ENCODE measurements at regions not wholly inside any gene's neighbourhood (a gene's known extent, or its start where the extent isn't known, plus 50 kb on each side); places are given as distances from the start of the nearest gene placed in this dataset.

GRCh38 chr17:72175787-72176515 is 55.1 kb downstream of the SOX9 start:
- Histone ChIP-seq H3K4me3 (ENCODE audit: low read length) (no peak overlapping the region), H3K27ac (ENCODE audit: low read length) (no peak overlapping the region), H3K9me3 (ENCODE audit: control insufficient read depth, insufficient read depth, low read length) (no peaks in the 10 kb centered on the region), H3K36me3 (ENCODE audit: control insufficient read depth, insufficient read depth, low read length) (no peaks in the 10 kb centered on the region), H3K4me1 (ENCODE audit: control insufficient read depth, insufficient read depth, low read length) (peaks cover 6% of the 10 kb centered on the region; the same call in 1 of the 2 replicates), H3K27me3 (ENCODE audit: control insufficient read depth, insufficient read depth, low read length) (no peaks in the 10 kb centered on the region)
- no peak for DNase-seq (ENCODE audit: low read depth, low spot score)
- WGBS (ENCODE audit: insufficient coverage, insufficient read length): 100% methylated on average over 2 of the region's 12 CpGs

DNA sequence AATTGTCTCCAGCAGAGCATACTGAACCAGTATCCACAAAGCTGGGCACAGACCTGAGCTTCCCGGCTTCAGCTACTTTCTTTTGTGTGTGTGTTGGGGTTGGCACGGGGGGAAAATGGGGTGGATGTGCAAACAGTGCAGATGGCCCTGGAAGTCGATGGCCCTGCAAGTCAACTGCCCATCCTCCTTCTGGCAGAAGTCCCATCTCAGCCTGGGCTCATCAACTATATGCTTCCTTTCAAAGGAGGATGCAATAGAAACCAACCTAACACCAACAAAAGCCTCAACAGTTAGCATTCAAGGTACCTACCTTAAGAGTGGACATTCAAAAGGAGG is 55.7 kb downstream of the SOX9 start:
- Histone ChIP-seq H3K36me3 (ENCODE audit: control insufficient read depth, insufficient read depth, low read length) (no peaks in the 10 kb centered on the region), H3K4me3 (ENCODE audit: low read length) (no peak overlapping the region), H3K27me3 (ENCODE audit: control insufficient read depth, insufficient read depth, low read length) (no peaks in the 10 kb centered on the region), H3K9me3 (ENCODE audit: control insufficient read depth, insufficient read depth, low read length) (no peaks in the 10 kb centered on the region), H3K27ac (ENCODE audit: low read length) (no peak overlapping the region), H3K4me1 (ENCODE audit: control insufficient read depth, insufficient read depth, low read length) (peaks cover 6% of the 10 kb centered on the region)
- WGBS (ENCODE audit: insufficient coverage, insufficient read length): no CpG with 5 or more reads among the region's 3 CpGs
- no peak for DNase-seq (ENCODE audit: low read depth, low spot score)

- Histone ChIP-seq H3K27ac (ENCODE audit: low read length) (no peak overlapping the region), H3K36me3 (ENCODE audit: control insufficient read depth, insufficient read depth, low read length) (no peaks in the 10 kb centered on the region), H3K27me3 (ENCODE audit: control insufficient read depth, insufficient read depth, low read length) (no peaks in the 10 kb centered on the region), H3K9me3 (ENCODE audit: control insufficient read depth, insufficient read depth, low read length) (no peaks in the 10 kb centered on the region), H3K4me1 (ENCODE audit: control insufficient read depth, insufficient read depth, low read length) (peaks cover 7% of the 10 kb centered on the region), H3K4me3 (ENCODE audit: low read length) (no peak overlapping the region)
- DNase-seq (ENCODE audit: low read depth, low spot score): no peak
- no CpG with 5 or more reads among the region's 8 CpGs for WGBS (ENCODE audit: insufficient coverage, insufficient read length)
Measured at GRCh38 chr17:72176951-72177660, 56.3 kb downstream of the SOX9 start.

- Histone ChIP-seq H3K9me3 (ENCODE audit: control insufficient read depth, insufficient read depth, low read length) (no peaks in the 10 kb centered on the region), H3K36me3 (ENCODE audit: control insufficient read depth, insufficient read depth, low read length) (no peaks in the 10 kb centered on the region), H3K27ac (ENCODE audit: low read length) (no peak overlapping the region), H3K27me3 (ENCODE audit: control insufficient read depth, insufficient read depth, low read length) (no peaks in the 10 kb centered on the region), H3K4me1 (ENCODE audit: control insufficient read depth, insufficient read depth, low read length) (peaks cover 9% of the 10 kb centered on the region), H3K4me3 (ENCODE audit: low read length) (no peak overlapping the region)
- no peak for DNase-seq (ENCODE audit: low read depth, low spot score)
- WGBS (ENCODE audit: insufficient coverage, insufficient read length): no CpG with 5 or more reads among the region's 2 CpGs
Measured at GRCh38 chr17:72177738-72178137, 56.9 kb downstream of the SOX9 start.

- peaks cover 3% of the 10 kb centered on the region for H3K4me1 ChIP-seq (ENCODE audit: control insufficient read depth, insufficient read depth, low read length)
- H3K9me3 ChIP-seq (ENCODE audit: control insufficient read depth, insufficient read depth, low read length): no peaks in the 10 kb centered on the region
- H3K4me3 ChIP-seq (ENCODE audit: low read length): no peak overlapping the region
- no peak for DNase-seq (ENCODE audit: low read depth, low spot score)
- no peaks in the 10 kb centered on the region for H3K27me3 ChIP-seq (ENCODE audit: control insufficient read depth, insufficient read depth, low read length)
- H3K36me3 ChIP-seq (ENCODE audit: control insufficient read depth, insufficient read depth, low read length): no peaks in the 10 kb centered on the region
- WGBS (ENCODE audit: insufficient coverage, insufficient read length): no CpG with 5 or more reads among the region's 2 CpGs
- no peak overlapping the region for H3K27ac ChIP-seq (ENCODE audit: low read length)
Measured at GRCh38 chr17:72182371-72182873, 61.6 kb downstream of the SOX9 start.

DNA sequence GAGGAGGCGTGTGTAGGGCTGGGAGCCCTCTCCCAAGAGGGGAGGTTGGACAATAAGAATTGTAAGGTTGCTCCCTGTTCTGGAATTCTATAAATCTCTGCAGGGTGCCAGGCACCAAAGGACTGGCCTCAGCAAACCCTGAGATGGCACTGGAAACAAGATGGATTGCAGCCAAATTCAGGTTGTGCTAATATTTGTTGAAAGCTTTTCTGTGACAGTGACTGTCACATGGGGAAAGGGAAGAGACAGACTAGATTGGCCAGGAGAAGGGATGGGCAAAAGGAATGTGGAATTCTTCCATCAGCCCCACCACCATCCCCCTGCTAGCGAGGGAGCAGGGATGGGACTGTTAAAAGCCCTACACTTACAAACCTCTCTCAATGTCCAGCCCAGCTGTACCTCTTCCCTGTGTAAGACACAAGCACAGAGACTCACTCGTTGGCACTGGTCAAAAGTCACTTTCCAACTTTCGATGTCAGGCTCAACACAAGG is 62.4 kb downstream of the SOX9 start:
- H3K4me1 ChIP-seq (ENCODE audit: control insufficient read depth, insufficient read depth, low read length): peaks cover 3% of the 10 kb centered on the region
- H3K36me3 ChIP-seq (ENCODE audit: control insufficient read depth, insufficient read depth, low read length): no peaks in the 10 kb centered on the region
- no peak for DNase-seq (ENCODE audit: low read depth, low spot score)
- no peak overlapping the region for H3K4me3 ChIP-seq (ENCODE audit: low read length)
- WGBS (ENCODE audit: insufficient coverage, insufficient read length): no CpG with 5 or more reads among the region's 4 CpGs
- H3K27me3 ChIP-seq (ENCODE audit: control insufficient read depth, insufficient read depth, low read length): no peaks in the 10 kb centered on the region
- H3K27ac ChIP-seq (ENCODE audit: low read length): no peak overlapping the region
- H3K9me3 ChIP-seq (ENCODE audit: control insufficient read depth, insufficient read depth, low read length): no peaks in the 10 kb centered on the region

- peaks cover 3% of the 10 kb centered on the region for H3K4me1 ChIP-seq (ENCODE audit: control insufficient read depth, insufficient read depth, low read length)
- H3K27ac ChIP-seq (ENCODE audit: low read length): no peak overlapping the region
- no CpG with 5 or more reads among the region's 6 CpGs for WGBS (ENCODE audit: insufficient coverage, insufficient read length)
- H3K36me3 ChIP-seq (ENCODE audit: control insufficient read depth, insufficient read depth, low read length): no peaks in the 10 kb centered on the region
- DNase-seq (ENCODE audit: low read depth, low spot score): no peak
- H3K4me3 ChIP-seq (ENCODE audit: low read length): no peak overlapping the region
- no peaks in the 10 kb centered on the region for H3K27me3 ChIP-seq (ENCODE audit: control insufficient read depth, insufficient read depth, low read length)
- no peaks in the 10 kb centered on the region for H3K9me3 ChIP-seq (ENCODE audit: control insufficient read depth, insufficient read depth, low read length)
Measured at GRCh38 chr17:72184805-72185204, 64.0 kb downstream of the SOX9 start.

DNA sequence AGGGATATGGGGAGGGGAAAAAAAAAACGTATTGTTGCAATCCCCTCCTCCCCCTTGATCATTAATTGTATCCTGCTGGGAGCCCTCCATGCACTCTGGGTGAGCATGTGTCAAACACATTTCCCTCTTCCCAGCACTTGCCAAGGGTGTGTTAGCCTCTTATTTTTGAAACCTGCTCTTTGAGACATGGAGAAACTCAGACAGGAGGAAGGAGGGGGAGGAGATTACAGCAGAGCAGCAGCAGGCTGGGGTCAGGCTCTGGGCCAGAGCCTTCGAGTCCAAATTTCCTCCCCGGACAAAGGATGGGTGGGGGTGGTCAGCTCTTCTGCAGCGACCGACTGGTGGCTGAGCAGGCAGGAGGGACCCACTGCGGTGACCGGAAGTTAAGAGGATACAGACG is 64.7 kb downstream of the SOX9 start:
- no peak for DNase-seq (ENCODE audit: low read depth, low spot score)
- H3K4me3 ChIP-seq (ENCODE audit: low read length): no peak overlapping the region
- H3K9me3 ChIP-seq (ENCODE audit: control insufficient read depth, insufficient read depth, low read length): no peaks in the 10 kb centered on the region
- no CpG with 5 or more reads among the region's 8 CpGs for WGBS (ENCODE audit: insufficient coverage, insufficient read length)
- H3K4me1 ChIP-seq (ENCODE audit: control insufficient read depth, insufficient read depth, low read length): peaks cover 3% of the 10 kb centered on the region
- no peaks in the 10 kb centered on the region for H3K27me3 ChIP-seq (ENCODE audit: control insufficient read depth, insufficient read depth, low read length)
- no peak overlapping the region for H3K27ac ChIP-seq (ENCODE audit: low read length)
- H3K36me3 ChIP-seq (ENCODE audit: control insufficient read depth, insufficient read depth, low read length): no peaks in the 10 kb centered on the region

- Histone ChIP-seq H3K4me3 (ENCODE audit: low read length) (no peak overlapping the region), H3K36me3 (ENCODE audit: control insufficient read depth, insufficient read depth, low read length) (no peaks in the 10 kb centered on the region), H3K9me3 (ENCODE audit: control insufficient read depth, insufficient read depth, low read length) (no peaks in the 10 kb centered on the region), H3K4me1 (ENCODE audit: control insufficient read depth, insufficient read depth, low read length) (no peaks in the 10 kb centered on the region; the same call in 1 of the 2 replicates), H3K27ac (ENCODE audit: low read length) (no peak overlapping the region), H3K27me3 (ENCODE audit: control insufficient read depth, insufficient read depth, low read length) (no peaks in the 10 kb centered on the region)
- no CpG with 5 or more reads among the region's 8 CpGs for WGBS (ENCODE audit: insufficient coverage, insufficient read length)
- no peak for DNase-seq (ENCODE audit: low read depth, low spot score)
Measured at GRCh38 chr17:72187556-72187955, 66.7 kb downstream of the SOX9 start.

GRCh38 chr17:72188801-72189200 is 68.0 kb downstream of the SOX9 start:
- Histone ChIP-seq H3K36me3 (ENCODE audit: control insufficient read depth, insufficient read depth, low read length) (no peaks in the 10 kb centered on the region), H3K4me3 (ENCODE audit: low read length) (no peak overlapping the region), H3K27me3 (ENCODE audit: control insufficient read depth, insufficient read depth, low read length) (no peaks in the 10 kb centered on the region), H3K4me1 (ENCODE audit: control insufficient read depth, insufficient read depth, low read length) (no peaks in the 10 kb centered on the region; the same call in 1 of the 2 replicates), H3K27ac (ENCODE audit: low read length) (no peak overlapping the region), H3K9me3 (ENCODE audit: control insufficient read depth, insufficient read depth, low read length) (no peaks in the 10 kb centered on the region)
- no peak for DNase-seq (ENCODE audit: low read depth, low spot score)
- WGBS (ENCODE audit: insufficient coverage, insufficient read length): no CpG with 5 or more reads among the region's 2 CpGs

Measured in iPS DF 6.9 (cell line).